ENCODE measurements at regions not wholly inside any gene's neighbourhood (a gene's known extent, or its start where the extent isn't known, plus 50 kb on each side); places are given as distances from the start of the nearest gene placed in this dataset.
"Not testable (repeated sequence)": the region's sequence is repeated elsewhere in the genome, so short reads cannot be mapped to it uniquely, and the experiment has no call there.

DNA sequence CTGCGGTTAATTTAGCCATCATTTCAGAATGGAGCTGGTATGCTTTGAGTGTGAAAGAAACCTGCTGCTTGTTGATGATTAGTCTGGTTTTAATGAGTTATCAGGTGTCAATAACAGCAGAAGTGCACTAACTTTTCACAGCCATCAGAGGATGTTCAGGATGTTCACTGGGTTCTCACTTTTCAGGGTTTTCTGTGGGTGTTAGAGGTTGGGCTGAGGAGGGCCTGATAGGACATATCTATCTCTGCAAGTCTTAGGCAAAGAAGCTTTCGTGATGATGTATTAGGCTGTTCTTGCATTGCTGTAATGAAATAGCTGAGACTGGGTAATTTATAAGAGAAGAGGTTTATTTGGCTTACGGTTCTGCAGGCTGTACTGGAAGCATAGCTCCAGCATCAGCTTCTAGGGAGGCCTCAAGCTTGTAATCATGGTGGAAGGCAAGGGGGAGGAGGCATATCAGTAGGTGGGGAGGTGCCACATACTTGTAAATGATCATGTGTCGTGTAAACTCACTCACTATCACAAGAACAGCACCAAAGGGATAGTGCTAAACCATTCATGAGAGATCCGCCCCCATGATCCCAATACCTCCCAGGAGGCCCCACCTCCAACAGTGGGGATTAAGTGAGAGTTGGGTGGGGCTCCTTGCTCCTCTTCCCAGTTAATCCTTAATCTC, 376.2 kb downstream of the NPIPA7 start:
- H3K27ac ChIP-seq (ENCODE audit: low read depth, low read length); H3K4me1 ChIP-seq (ENCODE audit: insufficient read depth, low read length); H3K36me3 ChIP-seq (ENCODE audit: insufficient read depth, low read length); H3K9me3 ChIP-seq (ENCODE audit: insufficient read depth, low read depth, low read length); H3K9ac ChIP-seq (ENCODE audit: low read depth, low read length); H3K27me3 ChIP-seq (ENCODE audit: insufficient read depth, low read length); H3K4me3 ChIP-seq (ENCODE audit: low read length): not testable (repeated sequence)
- WGBS: 91% methylated on average over 1 of the region's 5 CpGs

DNA sequence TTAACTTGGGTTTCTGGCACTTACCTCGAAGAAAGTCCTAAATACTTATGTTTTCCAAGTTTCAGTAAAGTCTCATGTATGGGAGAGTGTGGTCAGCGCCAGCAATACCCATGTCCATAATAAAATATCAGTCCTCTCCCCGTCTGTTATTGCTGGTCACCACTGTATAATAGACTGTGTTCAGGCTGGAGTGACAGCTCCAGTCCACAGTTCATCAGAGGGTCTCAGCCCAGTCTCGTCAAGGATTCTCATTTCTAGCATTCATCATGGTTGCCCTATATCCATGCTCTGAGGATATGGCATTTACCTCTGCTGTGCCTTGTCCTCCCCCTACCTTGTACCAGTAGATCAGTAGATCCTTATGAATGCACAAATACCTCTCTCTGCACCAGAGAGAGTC, 384.5 kb downstream of the NPIPA7 start:
- Histone ChIP-seq H3K4me3 (ENCODE audit: low read length) (no peak overlapping the region), H3K27ac (ENCODE audit: low read depth, low read length) (no peak overlapping the region), H3K36me3 (ENCODE audit: insufficient read depth, low read length) (no peaks in the 10 kb centered on the region), H3K27me3 (ENCODE audit: insufficient read depth, low read length) (no peaks in the 10 kb centered on the region), H3K9ac (ENCODE audit: low read depth, low read length) (no peak overlapping the region), H3K4me1 (ENCODE audit: insufficient read depth, low read length) (no peaks in the 10 kb centered on the region), H3K9me3 (ENCODE audit: insufficient read depth, low read depth, low read length) (no peaks in the 10 kb centered on the region)
- 97% methylated on average over 4 of the region's 4 CpGs for WGBS

DNA sequence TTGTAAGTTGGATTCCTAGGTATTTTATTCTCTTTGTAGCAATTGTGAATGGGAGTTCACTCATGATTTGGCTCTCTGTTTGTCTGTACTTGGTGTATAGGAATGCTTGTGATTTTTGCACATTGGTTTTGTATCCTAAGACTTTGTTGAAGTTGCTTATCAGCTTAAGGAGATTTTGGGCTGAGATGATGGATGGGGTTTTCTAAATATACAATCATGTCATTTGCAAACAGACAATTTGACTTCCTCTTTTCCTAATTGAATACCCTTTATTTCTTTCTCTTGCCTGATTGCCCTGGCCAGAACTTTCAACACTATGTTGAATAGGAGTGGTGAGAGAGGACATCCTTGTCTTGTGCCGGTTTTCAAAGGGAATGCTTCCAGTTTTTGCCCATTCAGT, 391.8 kb downstream of the NPIPA7 start:
- 96% methylated on average over 1 of the region's 1 CpG for WGBS

DNA sequence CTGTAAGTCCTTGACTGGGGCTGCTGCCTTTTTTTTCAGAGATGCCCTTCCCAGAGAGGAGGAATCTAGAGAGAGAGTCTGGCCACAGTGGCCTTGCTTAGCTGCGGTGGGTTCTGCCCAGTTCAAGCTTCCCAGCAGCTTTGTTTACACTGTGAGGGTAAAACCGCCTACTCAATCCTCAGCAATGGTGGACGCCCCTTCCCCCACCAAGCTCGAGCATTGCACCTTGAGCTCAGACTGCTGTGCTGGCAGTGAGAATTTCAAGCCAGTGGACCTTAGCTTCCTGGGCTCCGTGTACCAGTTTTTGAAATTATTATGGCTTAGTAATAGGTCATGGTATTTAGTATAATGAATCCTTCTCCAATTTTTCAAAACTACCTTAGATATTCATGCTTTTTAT, 395.4 kb downstream of the NPIPA7 start:
- no peak overlapping the region for H3K9ac ChIP-seq (ENCODE audit: low read depth, low read length)
- WGBS: 60% methylated on average over 5 of the region's 5 CpGs

More for the DNA sequence above, 391.8 kb downstream of the NPIPA7 start:
- H3K27me3 ChIP-seq (ENCODE audit: insufficient read depth, low read length); H3K9me3 ChIP-seq (ENCODE audit: insufficient read depth, low read depth, low read length); H3K27ac ChIP-seq (ENCODE audit: low read depth, low read length); H3K4me3 ChIP-seq (ENCODE audit: low read length); H3K4me1 ChIP-seq (ENCODE audit: insufficient read depth, low read length); H3K36me3 ChIP-seq (ENCODE audit: insufficient read depth, low read length); H3K9ac ChIP-seq (ENCODE audit: low read depth, low read length): not testable (repeated sequence)

DNA sequence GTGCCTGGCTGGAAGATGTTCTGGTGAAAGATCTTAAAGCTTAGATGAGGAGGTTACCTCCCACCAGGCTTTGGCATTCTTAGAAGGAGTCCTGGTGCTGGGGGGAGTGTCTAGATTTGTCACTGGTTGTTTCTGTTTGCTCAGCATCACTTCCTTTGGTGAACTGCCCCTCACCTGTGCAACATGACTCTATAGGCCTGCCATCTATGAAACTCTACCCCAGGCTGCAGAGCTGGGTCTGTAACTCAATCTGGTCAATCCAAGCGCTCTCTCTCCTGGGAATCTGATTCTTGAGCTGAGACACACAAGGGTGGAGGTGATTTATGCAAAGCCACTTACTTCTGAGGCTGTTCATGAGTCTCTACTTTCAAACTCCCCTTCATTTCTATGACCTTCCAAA, 399.4 kb downstream of the NPIPA7 start:
- H3K9ac ChIP-seq (ENCODE audit: low read depth, low read length): no peak overlapping the region
- H3K9me3 ChIP-seq (ENCODE audit: insufficient read depth, low read depth, low read length): no peaks in the 10 kb centered on the region
- H3K27me3 ChIP-seq (ENCODE audit: insufficient read depth, low read length): no peaks in the 10 kb centered on the region
- 80% methylated on average over 1 of the region's 1 CpG for WGBS
- no peak overlapping the region for H3K27ac ChIP-seq (ENCODE audit: low read depth, low read length)
- H3K36me3 ChIP-seq (ENCODE audit: insufficient read depth, low read length): no peaks in the 10 kb centered on the region
- peaks cover 16% of the 10 kb centered on the region for H3K4me1 ChIP-seq (ENCODE audit: insufficient read depth, low read length)
- no peak overlapping the region for H3K4me3 ChIP-seq (ENCODE audit: low read length)

More for the DNA sequence above, 395.4 kb downstream of the NPIPA7 start:
- Histone ChIP-seq H3K9me3 (ENCODE audit: insufficient read depth, low read depth, low read length) (no peaks in the 10 kb centered on the region), H3K4me3 (ENCODE audit: low read length) (no peak overlapping the region), H3K36me3 (ENCODE audit: insufficient read depth, low read length) (no peaks in the 10 kb centered on the region), H3K27me3 (ENCODE audit: insufficient read depth, low read length) (no peaks in the 10 kb centered on the region), H3K27ac (ENCODE audit: low read depth, low read length) (no peak overlapping the region), H3K4me1 (ENCODE audit: insufficient read depth, low read length) (0 out of 2 replicates have a peak, but pooled peaks cover 5% of the 10 kb centered on the region)

DNA sequence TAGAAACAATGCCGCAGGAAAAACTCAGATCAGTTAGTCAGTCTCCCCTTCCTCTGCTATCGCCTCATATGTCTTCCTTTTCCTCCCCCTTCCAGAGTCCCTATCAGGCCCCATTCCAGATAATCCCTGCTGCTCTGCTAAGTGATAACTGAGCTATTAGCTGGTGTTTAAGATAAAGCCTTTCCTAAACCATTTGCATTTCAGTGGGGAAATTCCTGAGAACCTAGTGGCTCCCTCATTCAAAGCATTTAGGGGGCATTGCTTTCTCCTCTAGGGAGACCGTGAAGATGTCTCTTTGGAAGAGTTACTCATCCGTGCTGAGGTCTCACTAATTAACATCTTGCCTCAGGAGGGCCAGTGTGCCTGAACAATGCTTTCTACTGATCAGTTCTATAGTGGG, 401.6 kb downstream of the NPIPA7 start:
- no peaks in the 10 kb centered on the region for H3K36me3 ChIP-seq (ENCODE audit: insufficient read depth, low read length)

DNA sequence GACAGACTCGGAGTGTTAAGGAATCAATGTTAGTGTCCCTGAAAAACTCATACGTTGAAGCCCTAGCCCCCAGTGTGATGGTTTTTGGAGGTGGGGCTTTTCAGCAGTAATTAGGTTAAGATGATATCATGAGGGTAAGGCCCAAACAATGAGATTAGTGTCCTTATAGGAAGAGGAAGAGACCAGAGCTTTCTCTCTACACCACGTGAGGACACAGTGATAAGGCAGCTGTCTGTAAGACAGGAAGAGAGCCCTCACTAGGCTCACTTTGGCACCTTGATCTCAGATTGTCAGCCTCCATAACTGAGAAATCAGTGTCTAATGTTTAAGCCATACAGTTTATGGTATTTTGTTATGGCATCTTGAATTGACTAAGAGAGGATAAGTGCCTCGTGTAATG, 403.2 kb downstream of the NPIPA7 start:
- H3K36me3 ChIP-seq (ENCODE audit: insufficient read depth, low read length): no peaks in the 10 kb centered on the region
- no peaks in the 10 kb centered on the region for H3K9me3 ChIP-seq (ENCODE audit: insufficient read depth, low read depth, low read length)
- no peak overlapping the region for H3K27ac ChIP-seq (ENCODE audit: low read depth, low read length)
- H3K9ac ChIP-seq (ENCODE audit: low read depth, low read length): no peak overlapping the region
- H3K27me3 ChIP-seq (ENCODE audit: insufficient read depth, low read length): no peaks in the 10 kb centered on the region
- no peak overlapping the region for H3K4me3 ChIP-seq (ENCODE audit: low read length)
- WGBS: 87% methylated on average over 4 of the region's 4 CpGs
- H3K4me1 ChIP-seq (ENCODE audit: insufficient read depth, low read length): peaks cover 21% of the 10 kb centered on the region

More for the DNA sequence above, 401.6 kb downstream of the NPIPA7 start:
- peaks cover 21% of the 10 kb centered on the region for H3K4me1 ChIP-seq (ENCODE audit: insufficient read depth, low read length)
- no peak overlapping the region; the same call in 1 of the 2 replicates for H3K27ac ChIP-seq (ENCODE audit: low read depth, low read length)
- no peaks in the 10 kb centered on the region for H3K27me3 ChIP-seq (ENCODE audit: insufficient read depth, low read length)
- 16% methylated on average over 4 of the region's 4 CpGs for whole genome bisulfite sequencing
- no peak overlapping the region for H3K4me3 ChIP-seq (ENCODE audit: low read length)
- H3K9ac ChIP-seq (ENCODE audit: low read depth, low read length): no peak overlapping the region
- H3K9me3 ChIP-seq (ENCODE audit: insufficient read depth, low read depth, low read length): no peaks in the 10 kb centered on the region

DNA sequence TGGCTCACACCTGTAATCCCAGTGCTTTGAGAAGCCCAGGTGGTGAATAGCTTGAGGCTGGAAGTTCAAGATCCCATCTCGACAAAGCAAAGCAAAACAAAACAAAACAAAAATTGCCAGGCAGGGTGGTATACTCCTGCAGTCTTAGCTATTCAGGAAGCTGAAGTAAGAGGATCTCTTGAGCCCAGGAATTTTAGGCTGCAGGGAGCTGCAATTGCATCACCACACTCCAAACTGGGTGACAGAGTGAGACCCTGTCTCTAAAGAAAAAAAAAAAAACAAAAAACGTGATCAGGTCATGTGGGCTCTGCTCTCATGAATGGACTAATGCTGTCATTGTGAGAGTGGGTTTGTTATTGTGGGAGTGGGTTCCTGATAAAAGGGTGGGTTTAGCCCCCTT, 409.1 kb downstream of the NPIPA7 start:
- H3K4me1 ChIP-seq (ENCODE audit: insufficient read depth, low read length): peaks cover 18% of the 10 kb centered on the region
- 61% methylated on average over 2 of the region's 2 CpGs for WGBS
- H3K27ac ChIP-seq (ENCODE audit: low read depth, low read length): no peak overlapping the region
- no peaks in the 10 kb centered on the region for H3K36me3 ChIP-seq (ENCODE audit: insufficient read depth, low read length)
- peaks cover 23% of the 10 kb centered on the region for H3K9me3 ChIP-seq (ENCODE audit: insufficient read depth, low read depth, low read length)
- no peaks in the 10 kb centered on the region for H3K27me3 ChIP-seq (ENCODE audit: insufficient read depth, low read length)
- no peak overlapping the region for H3K4me3 ChIP-seq (ENCODE audit: low read length)
- H3K9ac ChIP-seq (ENCODE audit: low read depth, low read length): no peak overlapping the region

DNA sequence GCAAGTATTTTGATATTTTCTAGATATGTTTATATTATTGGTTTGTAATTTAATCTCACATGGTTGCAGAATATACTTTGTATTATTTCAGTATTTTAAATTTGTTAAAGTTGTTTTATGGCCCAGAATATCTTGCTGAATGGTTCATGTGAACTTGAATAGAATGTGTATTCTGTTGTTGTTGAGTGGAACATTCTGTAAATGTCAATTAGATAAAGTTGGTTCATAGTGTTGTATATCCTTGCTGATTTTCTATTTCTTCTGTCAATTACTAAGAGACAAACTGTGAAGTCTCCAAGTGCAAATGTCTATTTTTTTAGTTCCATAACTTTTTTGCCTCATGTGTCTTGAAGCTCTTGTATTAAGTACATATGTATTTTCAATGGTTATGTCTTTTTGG, 411.7 kb downstream of the NPIPA7 start:
- Histone ChIP-seq H3K9ac (ENCODE audit: low read depth, low read length) (no peak overlapping the region), H3K9me3 (ENCODE audit: insufficient read depth, low read depth, low read length) (peaks cover 23% of the 10 kb centered on the region), H3K27ac (ENCODE audit: low read depth, low read length) (no peak overlapping the region), H3K4me1 (ENCODE audit: insufficient read depth, low read length) (peaks cover 4% of the 10 kb centered on the region; the same call in 1 of the 2 replicates), H3K4me3 (ENCODE audit: low read length) (no peak overlapping the region), H3K27me3 (ENCODE audit: insufficient read depth, low read length) (no peaks in the 10 kb centered on the region; the same call in 1 of the 2 replicates), H3K36me3 (ENCODE audit: insufficient read depth, low read length) (no peaks in the 10 kb centered on the region)

DNA sequence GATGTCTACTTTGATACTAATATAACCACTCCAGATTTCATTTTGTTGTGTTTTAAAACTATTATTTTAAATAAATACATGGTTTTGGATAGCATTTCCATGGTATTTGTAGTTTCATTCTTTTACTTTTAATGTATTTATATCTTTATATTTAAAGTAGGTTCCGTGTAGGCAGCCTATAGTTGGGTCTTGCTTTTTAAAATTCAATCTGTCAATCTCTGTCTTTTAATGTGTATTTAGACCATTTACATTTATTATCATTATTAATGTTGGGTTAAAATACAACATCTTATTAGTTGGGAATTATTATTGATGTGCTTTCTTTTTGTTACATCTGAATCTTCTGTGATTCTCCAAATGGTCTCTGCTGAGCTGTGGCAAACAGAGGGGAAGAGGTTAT, 412.1 kb downstream of the NPIPA7 start:
- H3K4me3 ChIP-seq (ENCODE audit: low read length): no peak overlapping the region
- no peak overlapping the region for H3K9ac ChIP-seq (ENCODE audit: low read depth, low read length)
- WGBS: no CpG with 5 or more reads among the region's 1 CpG
- H3K27ac ChIP-seq (ENCODE audit: low read depth, low read length): no peak overlapping the region
- no peaks in the 10 kb centered on the region; the same call in 1 of the 2 replicates for H3K27me3 ChIP-seq (ENCODE audit: insufficient read depth, low read length)
- peaks cover 23% of the 10 kb centered on the region for H3K9me3 ChIP-seq (ENCODE audit: insufficient read depth, low read depth, low read length)
- peaks cover 4% of the 10 kb centered on the region; the same call in 1 of the 2 replicates for H3K4me1 ChIP-seq (ENCODE audit: insufficient read depth, low read length)
- H3K36me3 ChIP-seq (ENCODE audit: insufficient read depth, low read length): no peaks in the 10 kb centered on the region

DNA sequence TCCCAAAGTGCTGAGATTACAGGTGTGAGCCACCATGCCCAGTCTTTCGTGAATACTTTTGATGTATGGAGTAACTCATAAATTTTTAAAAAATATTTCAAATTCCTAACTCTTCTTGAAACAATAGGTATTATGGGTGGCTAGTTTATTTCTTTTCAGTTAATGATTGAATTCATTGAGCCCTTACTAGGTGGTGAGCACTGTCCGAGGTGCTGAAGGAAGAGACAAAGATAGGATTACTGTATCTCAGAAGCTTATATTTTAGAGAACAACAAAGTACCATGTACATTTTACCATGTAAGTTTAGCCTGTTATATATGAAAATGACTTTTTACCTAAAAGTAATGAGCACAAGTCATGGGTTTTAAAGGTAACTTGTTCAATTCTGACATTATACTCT, 418.3 kb downstream of the NPIPA7 start:
- no peak overlapping the region for H3K4me3 ChIP-seq (ENCODE audit: low read length)
- H3K9me3 ChIP-seq (ENCODE audit: insufficient read depth, low read depth, low read length): no peaks in the 10 kb centered on the region
- no peaks in the 10 kb centered on the region for H3K36me3 ChIP-seq (ENCODE audit: insufficient read depth, low read length)
- no peak overlapping the region for H3K27ac ChIP-seq (ENCODE audit: low read depth, low read length)
- H3K27me3 ChIP-seq (ENCODE audit: insufficient read depth, low read length): no peaks in the 10 kb centered on the region; the same call in 1 of the 2 replicates
- H3K9ac ChIP-seq (ENCODE audit: low read depth, low read length): no peak overlapping the region
- no peaks in the 10 kb centered on the region for H3K4me1 ChIP-seq (ENCODE audit: insufficient read depth, low read length)
- WGBS: 60% methylated on average over 1 of the region's 2 CpGs

DNA sequence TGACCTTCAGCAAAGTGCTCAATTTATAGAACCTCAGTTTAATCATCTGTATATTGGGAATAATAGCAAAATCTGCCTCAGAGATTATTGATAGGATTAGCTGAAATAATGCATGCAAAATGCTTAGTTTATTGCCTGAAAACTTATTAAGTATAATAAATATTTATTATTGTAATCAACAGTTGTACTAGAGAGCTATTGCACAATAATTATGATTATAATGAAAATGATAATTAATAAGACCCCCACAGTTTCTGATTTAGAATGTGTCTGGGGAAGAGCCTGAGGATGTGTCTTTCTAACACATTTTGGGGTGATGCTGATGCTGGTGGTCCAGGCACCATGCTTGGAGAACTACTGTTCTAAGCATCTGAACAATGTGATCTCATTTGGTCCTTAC, 419.6 kb downstream of the NPIPA7 start:
- Histone ChIP-seq H3K9me3 (ENCODE audit: insufficient read depth, low read depth, low read length) (no peaks in the 10 kb centered on the region), H3K27ac (ENCODE audit: low read depth, low read length) (no peak overlapping the region), H3K27me3 (ENCODE audit: insufficient read depth, low read length) (no peaks in the 10 kb centered on the region; the same call in 1 of the 2 replicates), H3K9ac (ENCODE audit: low read depth, low read length) (no peak overlapping the region), H3K4me1 (ENCODE audit: insufficient read depth, low read length) (no peaks in the 10 kb centered on the region), H3K4me3 (ENCODE audit: low read length) (no peak overlapping the region), H3K36me3 (ENCODE audit: insufficient read depth, low read length) (no peaks in the 10 kb centered on the region)

Data from HUES64 (cell line).